Gastroesophageal sphincter (tissue), 3 donors: ENCODE measurements at regions not wholly inside any gene's neighbourhood (a gene's known extent, or its start where the extent isn't known, plus 50 kb on each side); places are given as distances from the start of the nearest gene placed in this dataset.

Source experiments
- CTCF ChIP-seq, 4 experiments: fragments of 200-600 bp in 2 of 4; fragments of 450-650 bp in 2 of 4; sonication (generic) in 1 of 4; IDR thresholded peaks; one replicate each; pipeline ENCODE4 v1.5.1; 2017 to 2019; ENCODE audit warnings: antibody characterized with exemption in 4 of 4, mild to moderate bottlenecking in 2 of 4, moderate library complexity in 2 of 4
- EP300 ChIP-seq: sonication (generic); formaldehyde crosslinking; IDR thresholded peaks from one replicate; pipeline ENCODE4 v1.6.1; 2017; ENCODE audit warnings: antibody characterized with exemption, mild to moderate bottlenecking
- POLR2A ChIP-seq, 2 donors: fragments of 450-650 bp; IDR thresholded peaks; one replicate each; pipeline ENCODE4 v1.6.1; 2017; ENCODE audit warnings: antibody characterized with exemption in 2 of 2, mild to moderate bottlenecking in 2 of 2, moderate library complexity in 1 of 2
- POLR2AphosphoS5 ChIP-seq: sonication (generic); formaldehyde crosslinking; IDR thresholded peaks from one replicate; pipeline ENCODE4 v1.6.1; 2017; ENCODE audit warnings: antibody characterized with exemption

GRCh38 chr5:29845206-29845605 is 1348.3 kb upstream of the CDH6 start:
- TF ChIP-seq POLR2AphosphoS5 (no peak), CTCF (IDR thresholded peaks at IDR 0.05) (no peak), EP300 (no peak), POLR2A (IDR thresholded peaks at IDR 0.05) (no peak)
